Activated T-cell treated with anti-CD3 and anti-CD28 coated beads, Interleukin-2, amount 50 U/mL, for 72 hours (primary cell): ENCODE measurements at regions not wholly inside any gene's neighbourhood (a gene's known extent, or its start where the extent isn't known, plus 50 kb on each side); places are given as distances from the start of the nearest gene placed in this dataset.
"Not testable (repeated sequence)": the region's sequence is repeated elsewhere in the genome, so short reads cannot be mapped to it uniquely, and the experiment has no call there.

Experiments
- ATAC-seq, 2 donors: fragments of 150-1000 bp; cut with Tn5 transposase; replicated peaks in 1 of 2; 2 replicates each; pipeline ENCODE4 v1.10.0; 2021; ENCODE audit warnings: moderate library complexity in 2 of 2, mild to moderate bottlenecking in 1 of 2
- DNase-seq, 2 donors: peaks; one replicate each; pipeline ENCODE4 v3.0.0; 2021 to 2022; ENCODE audit warnings: mixed read lengths in 1 of 2
- H3K27ac Mint-ChIP-seq: one replicate; pipeline ENCODE4 v1.8.0; 2022; ENCODE audit warnings: mild to moderate bottlenecking, moderate library complexity, mixed read lengths
- H3K27me3 Mint-ChIP-seq: one replicate; pipeline ENCODE4 v1.8.0; 2022; ENCODE audit warnings: low read depth, mixed read lengths
- H3K36me3 Mint-ChIP-seq, 2 donors: one replicate each; pipeline ENCODE4 v1.8.0; 2022; ENCODE audit warnings: mixed read lengths in 2 of 2, mild to moderate bottlenecking in 1 of 2; ENCODE audit not compliant: insufficient read depth in 2 of 2
- H3K4me1 Mint-ChIP-seq: one replicate; pipeline ENCODE4 v1.8.0; 2022; ENCODE audit warnings: low read depth, mixed read lengths
- H3K4me3 Mint-ChIP-seq, 2 donors: one replicate each; pipeline ENCODE4 v1.8.0; 2022; ENCODE audit warnings: mild to moderate bottlenecking in 2 of 2, mixed read lengths in 2 of 2, moderate library complexity in 2 of 2
- H3K9me3 Mint-ChIP-seq, 2 donors: one replicate each; pipeline ENCODE4 v1.8.0; 2022; ENCODE audit warnings: mixed read lengths in 2 of 2

DNA sequence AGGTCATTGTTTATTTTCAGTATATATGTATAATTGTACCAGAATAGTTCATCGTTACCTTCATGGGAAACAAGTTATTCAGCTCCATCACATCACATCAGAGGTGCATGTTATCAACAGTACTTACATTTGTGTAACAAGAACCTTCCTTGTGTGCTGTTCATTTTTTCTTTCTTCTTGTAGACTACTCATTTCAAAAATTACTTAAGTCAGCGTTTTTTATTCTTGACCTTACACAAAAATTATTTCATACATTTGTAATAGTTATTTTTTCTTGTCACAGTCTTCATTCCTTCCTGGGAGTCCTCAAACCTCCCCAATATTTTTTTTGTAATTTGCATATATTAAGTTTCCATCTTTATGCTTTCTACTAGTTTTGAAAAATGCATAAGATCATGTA is 725.7 kb upstream of the ADGRB3 start:
- no peaks in the 10 kb centered on the region for H3K27me3 Mint-ChIP-seq
- no peaks in the 10 kb centered on the region for H3K4me1 Mint-ChIP-seq
- no peak overlapping the region for H3K4me3 Mint-ChIP-seq
- DNase-seq (no peak), ATAC-seq (no peak)
- H3K9me3 Mint-ChIP-seq: peaks cover 2 to 6% of the 10 kb centered on the region in 2 donors
- no peaks in the 10 kb centered on the region for H3K36me3 Mint-ChIP-seq
- H3K27ac Mint-ChIP-seq: no peak overlapping the region

GRCh38 chr6:67908379-67908778 is 726.7 kb upstream of the ADGRB3 start:
- ATAC-seq (no peak), DNase-seq (no peak)
- Mint-ChIP-seq H3K27ac (no peak overlapping the region), H3K9me3 (peaks cover 2 to 11% of the 10 kb centered on the region in 2 donors), H3K4me1 (no peaks in the 10 kb centered on the region), H3K27me3 (no peaks in the 10 kb centered on the region), H3K36me3 (no peaks in the 10 kb centered on the region), H3K4me3 (no peak overlapping the region)

DNA sequence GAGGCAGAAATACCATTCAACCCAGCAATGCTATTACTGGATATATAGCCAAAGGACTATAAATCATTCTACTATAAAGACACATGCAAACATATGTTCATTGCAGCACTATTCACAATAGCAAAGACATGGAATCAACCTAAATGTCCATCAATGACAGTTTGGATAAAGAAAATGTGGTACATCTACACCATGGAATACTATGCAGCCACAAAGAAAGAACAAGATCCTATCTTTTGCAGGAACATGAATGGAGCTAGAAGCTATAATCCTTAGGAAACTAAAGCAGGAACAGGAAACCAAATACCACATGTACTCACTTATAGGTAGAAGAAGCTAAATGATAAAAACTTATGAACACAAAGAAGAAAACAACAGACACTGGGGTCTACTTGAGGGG is 730.3 kb upstream of the ADGRB3 start:
- not testable (repeated sequence) for H3K27ac Mint-ChIP-seq, DNase-seq, H3K4me1 Mint-ChIP-seq, H3K27me3 Mint-ChIP-seq, ATAC-seq, H3K36me3 Mint-ChIP-seq, H3K4me3 Mint-ChIP-seq
- H3K9me3 Mint-ChIP-seq: peaks cover 3 to 24% of the 10 kb centered on the region in 2 donors

- no peaks in the 10 kb centered on the region for H3K4me1 Mint-ChIP-seq
- ATAC-seq (no peak), DNase-seq (no peak)
- no peaks in the 10 kb centered on the region for H3K27me3 Mint-ChIP-seq
- peaks cover 0 to 7% of the 10 kb centered on the region in 2 donors for H3K36me3 Mint-ChIP-seq
- H3K9me3 Mint-ChIP-seq: peaks cover 6 to 20% of the 10 kb centered on the region in 2 donors
- no peak overlapping the region for H3K27ac Mint-ChIP-seq
- no peak overlapping the region for H3K4me3 Mint-ChIP-seq
Measured at GRCh38 chr6:67898875-67899274, 736.2 kb upstream of the ADGRB3 start.

- no peak for ATAC-seq
- Mint-ChIP-seq H3K36me3 (peaks cover 0 to 7% of the 10 kb centered on the region in 2 donors), H3K27me3 (no peaks in the 10 kb centered on the region), H3K4me3 (no peak overlapping the region), H3K4me1 (no peaks in the 10 kb centered on the region), H3K9me3 (peaks cover 6 to 18% of the 10 kb centered on the region in 2 donors), H3K27ac (no peak overlapping the region)
- DNase-seq: no peak
Measured at GRCh38 chr6:67897998-67898607, 737.0 kb upstream of the ADGRB3 start.

- Mint-ChIP-seq H3K4me1 (no peaks in the 10 kb centered on the region), H3K27me3 (no peaks in the 10 kb centered on the region), H3K36me3 (peaks cover 0 to under 1% of the 10 kb centered on the region in 2 donors), H3K9me3 (peaks cover 4 to 5% of the 10 kb centered on the region in 2 donors), H3K27ac (no peak overlapping the region), H3K4me3 (no peak overlapping the region)
- ATAC-seq (no peak), DNase-seq (no peak)
Measured at GRCh38 chr6:67896476-67896875, 738.6 kb upstream of the ADGRB3 start.

GRCh38 chr6:67889682-67889995 is 745.4 kb upstream of the ADGRB3 start:
- Mint-ChIP-seq H3K4me3 (no peak overlapping the region), H3K27ac (no peak overlapping the region), H3K4me1 (no peaks in the 10 kb centered on the region), H3K9me3 (peaks cover 10 to 12% of the 10 kb centered on the region in 2 donors), H3K27me3 (no peaks in the 10 kb centered on the region), H3K36me3 (no peaks in the 10 kb centered on the region)
- DNase-seq (no peak), ATAC-seq (no peak)

GRCh38 chr6:67888886-67889681 is 746.0 kb upstream of the ADGRB3 start:
- H3K27me3 Mint-ChIP-seq: no peaks in the 10 kb centered on the region
- H3K4me3 Mint-ChIP-seq: no peak overlapping the region
- no peak overlapping the region for H3K27ac Mint-ChIP-seq
- H3K4me1 Mint-ChIP-seq: no peaks in the 10 kb centered on the region
- no peak for ATAC-seq
- no peaks in the 10 kb centered on the region for H3K36me3 Mint-ChIP-seq
- no peak for DNase-seq
- peaks cover 10 to 11% of the 10 kb centered on the region in 2 donors for H3K9me3 Mint-ChIP-seq

DNA sequence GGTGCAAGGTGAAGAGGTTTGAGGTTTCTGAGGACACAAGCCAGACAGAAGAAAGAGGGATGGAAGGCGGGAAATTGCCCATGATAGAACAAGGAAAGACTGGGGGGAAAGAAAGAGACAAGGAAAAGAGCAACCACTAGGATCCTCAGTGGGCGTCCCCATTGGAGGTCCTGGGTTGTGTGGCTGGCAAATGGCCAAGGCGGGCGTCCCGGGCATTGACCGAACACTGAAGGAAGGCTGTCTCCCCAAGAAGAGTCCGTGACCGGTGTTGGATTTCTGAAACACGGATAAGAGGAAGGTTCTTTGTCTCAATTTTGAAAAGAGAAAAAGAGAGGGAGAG is 746.6 kb upstream of the ADGRB3 start:
- no peak overlapping the region for H3K4me3 Mint-ChIP-seq
- H3K27me3 Mint-ChIP-seq: no peaks in the 10 kb centered on the region
- peaks cover 10 to 11% of the 10 kb centered on the region in 2 donors for H3K9me3 Mint-ChIP-seq
- ATAC-seq: no peak
- no peaks in the 10 kb centered on the region for H3K36me3 Mint-ChIP-seq
- H3K27ac Mint-ChIP-seq: no peak overlapping the region
- DNase-seq: no peak
- no peaks in the 10 kb centered on the region for H3K4me1 Mint-ChIP-seq

DNA sequence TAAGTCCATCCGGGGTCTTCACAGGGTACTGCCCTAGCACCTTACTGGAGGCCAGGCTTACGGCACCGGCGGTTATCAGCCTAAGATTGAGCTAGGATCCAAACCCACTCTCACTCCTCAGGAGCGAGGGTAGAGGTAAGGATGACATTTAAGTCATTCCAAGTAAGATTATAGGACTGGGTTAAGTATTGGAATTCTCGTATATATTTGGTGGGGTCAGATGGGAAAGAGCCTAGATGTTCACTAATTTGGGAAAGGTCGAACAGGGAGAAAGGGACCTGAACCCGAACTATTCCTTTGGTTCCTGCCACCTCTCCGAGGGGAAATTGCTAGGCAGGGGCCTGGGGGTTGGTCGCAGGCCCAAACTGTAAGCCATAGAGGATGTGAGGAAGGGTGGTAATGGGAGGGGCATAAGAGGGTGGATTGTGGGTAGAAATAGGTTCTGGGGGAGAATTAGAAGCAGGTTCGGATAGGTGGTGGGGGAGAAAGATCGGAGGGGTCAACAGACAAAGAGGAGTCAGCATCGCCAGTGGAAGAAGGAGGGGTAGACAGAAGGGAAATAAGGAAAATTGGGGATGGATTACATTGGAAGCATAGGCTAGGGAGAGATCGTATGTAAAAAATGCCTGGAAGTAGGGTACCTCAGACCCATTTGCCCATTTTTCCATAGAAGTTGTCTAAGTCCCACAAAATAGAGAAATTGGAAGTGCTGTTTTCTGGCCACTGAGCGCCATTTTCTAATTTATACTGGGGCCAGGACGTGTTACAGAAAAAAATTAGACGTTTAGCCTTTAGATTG is 747.1 kb upstream of the ADGRB3 start:
- ATAC-seq (no peak), DNase-seq (no peak)
- H3K4me3 Mint-ChIP-seq: no peak overlapping the region
- H3K36me3 Mint-ChIP-seq: no peaks in the 10 kb centered on the region
- no peak overlapping the region for H3K27ac Mint-ChIP-seq
- peaks cover 10 to 11% of the 10 kb centered on the region in 2 donors for H3K9me3 Mint-ChIP-seq
- no peaks in the 10 kb centered on the region for H3K27me3 Mint-ChIP-seq
- H3K4me1 Mint-ChIP-seq: no peaks in the 10 kb centered on the region

- ATAC-seq (no peak), DNase-seq (no peak)
- no peaks in the 10 kb centered on the region for H3K27me3 Mint-ChIP-seq
- no peaks in the 10 kb centered on the region for H3K4me1 Mint-ChIP-seq
- no peaks in the 10 kb centered on the region for H3K36me3 Mint-ChIP-seq
- H3K9me3 Mint-ChIP-seq: peaks cover 10 to 11% of the 10 kb centered on the region in 2 donors
- no peak overlapping the region for H3K27ac Mint-ChIP-seq
- no peak overlapping the region for H3K4me3 Mint-ChIP-seq
Measured at GRCh38 chr6:67887419-67887746, 747.7 kb upstream of the ADGRB3 start.

GRCh38 chr6:67886840-67887292 is 748.2 kb upstream of the ADGRB3 start:
- H3K27ac Mint-ChIP-seq: no peak overlapping the region
- no peaks in the 10 kb centered on the region for H3K36me3 Mint-ChIP-seq
- no peaks in the 10 kb centered on the region for H3K27me3 Mint-ChIP-seq
- H3K4me3 Mint-ChIP-seq: no peak overlapping the region
- DNase-seq: no peak
- ATAC-seq: no peak
- H3K9me3 Mint-ChIP-seq: peaks cover 10 to 11% of the 10 kb centered on the region in 2 donors
- no peaks in the 10 kb centered on the region for H3K4me1 Mint-ChIP-seq

GRCh38 chr6:67886036-67886707 is 748.9 kb upstream of the ADGRB3 start:
- Mint-ChIP-seq H3K9me3 (peaks cover 10 to 11% of the 10 kb centered on the region in 2 donors), H3K36me3 (no peaks in the 10 kb centered on the region), H3K27me3 (no peaks in the 10 kb centered on the region), H3K4me1 (no peaks in the 10 kb centered on the region), H3K4me3 (no peak overlapping the region), H3K27ac (no peak overlapping the region)
- DNase-seq (no peak), ATAC-seq (no peak)
